Keratinocyte (primary cell): ENCODE measurements at regions not wholly inside any gene's neighbourhood (a gene's known extent, or its start where the extent isn't known, plus 50 kb on each side); places are given as distances from the start of the nearest gene placed in this dataset.

Source experiments
- EZH2 ChIP-seq: IDR thresholded peaks from one replicate; pipeline ENCODE4 v1.6.1; 2012; ENCODE audit warnings: inconsistent platforms, mild to moderate bottlenecking, low read length, moderate library complexity
- TF ChIP-seq, protein P1 (sequence below), 3 experiments: IDR thresholded peaks in 1 of 3; conservative IDR thresholded peaks in 1 of 3; optimal IDR thresholded peaks in 1 of 3; 2 replicates in 2 of 3; 3 replicates in 1 of 3; pipeline versions ENCODE3 to v1.5.1; 2011; ENCODE audit warnings: low read length in 3 of 3, mild to moderate bottlenecking in 3 of 3, moderate library complexity in 2 of 3, control low read depth in 1 of 3, inconsistent platforms in 1 of 3; ENCODE audit not compliant: insufficient read depth in 2 of 3; ENCODE audit errors: extremely low read depth in 1 of 3

DNA sequence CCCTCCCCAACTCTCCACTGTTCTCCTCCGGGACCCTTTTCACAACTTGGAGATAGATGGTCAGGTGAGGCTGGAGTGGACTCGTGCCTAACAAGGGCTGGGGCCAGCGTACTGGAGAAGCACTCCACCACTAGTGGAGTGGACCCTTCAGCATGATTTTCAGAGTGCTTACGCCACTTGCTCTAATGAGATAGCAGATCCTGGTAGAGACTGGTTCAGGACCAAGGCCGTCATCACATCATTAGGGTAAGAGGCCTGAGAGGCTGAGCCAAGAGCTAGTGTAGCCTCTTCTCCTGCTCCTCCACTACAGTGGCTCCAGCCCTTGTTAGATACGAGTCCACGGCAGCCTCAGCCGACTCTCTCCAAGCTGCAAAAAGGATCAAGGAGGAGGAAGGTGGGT is 66.9 kb upstream of the NTRK3 start:
- TF ChIP-seq, protein P1, sequence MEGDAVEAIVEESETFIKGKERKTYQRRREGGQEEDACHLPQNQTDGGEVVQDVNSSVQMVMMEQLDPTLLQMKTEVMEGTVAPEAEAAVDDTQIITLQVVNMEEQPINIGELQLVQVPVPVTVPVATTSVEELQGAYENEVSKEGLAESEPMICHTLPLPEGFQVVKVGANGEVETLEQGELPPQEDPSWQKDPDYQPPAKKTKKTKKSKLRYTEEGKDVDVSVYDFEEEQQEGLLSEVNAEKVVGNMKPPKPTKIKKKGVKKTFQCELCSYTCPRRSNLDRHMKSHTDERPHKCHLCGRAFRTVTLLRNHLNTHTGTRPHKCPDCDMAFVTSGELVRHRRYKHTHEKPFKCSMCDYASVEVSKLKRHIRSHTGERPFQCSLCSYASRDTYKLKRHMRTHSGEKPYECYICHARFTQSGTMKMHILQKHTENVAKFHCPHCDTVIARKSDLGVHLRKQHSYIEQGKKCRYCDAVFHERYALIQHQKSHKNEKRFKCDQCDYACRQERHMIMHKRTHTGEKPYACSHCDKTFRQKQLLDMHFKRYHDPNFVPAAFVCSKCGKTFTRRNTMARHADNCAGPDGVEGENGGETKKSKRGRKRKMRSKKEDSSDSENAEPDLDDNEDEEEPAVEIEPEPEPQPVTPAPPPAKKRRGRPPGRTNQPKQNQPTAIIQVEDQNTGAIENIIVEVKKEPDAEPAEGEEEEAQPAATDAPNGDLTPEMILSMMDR (optimal IDR thresholded peaks at IDR 0.05 in 1 of 3, IDR thresholded peaks at IDR 0.05 in 1 of 3, conservative IDR thresholded peaks at IDR 0.05 in 1 of 3; ENCODE audit: extremely low read depth in 1 of 3, insufficient read depth in 2 of 3, low read length in 3 of 3) = no peak
- TF ChIP-seq EZH2 = no peak
